Suprapubic skin (tissue), 4 donors: ENCODE measurements at regions not wholly inside any gene's neighbourhood (a gene's known extent, or its start where the extent isn't known, plus 50 kb on each side); places are given as distances from the start of the nearest gene placed in this dataset.

Experiments
- EP300 ChIP-seq: sonication (generic); formaldehyde crosslinking; IDR thresholded peaks from one replicate; pipeline ENCODE4 v1.6.1; 2017; ENCODE audit warnings: antibody characterized with exemption
- POLR2A ChIP-seq, 2 donors: fragments of 450-650 bp; IDR thresholded peaks; one replicate each; pipeline ENCODE4 v1.6.1; 2017; ENCODE audit warnings: antibody characterized with exemption in 2 of 2, mild to moderate bottlenecking in 2 of 2, moderate library complexity in 2 of 2
- POLR2AphosphoS5 ChIP-seq, 3 donors: sonication (generic); formaldehyde crosslinking; IDR thresholded peaks; one replicate each; pipeline ENCODE4 v1.6.1; 2017; ENCODE audit warnings: antibody characterized with exemption in 3 of 3
- TF ChIP-seq, protein P1 (sequence below), 2 donors: fragments of 200-600 bp in 1 of 2; fragments of 450-650 bp in 1 of 2; sonication (generic) in 1 of 2; IDR thresholded peaks; one replicate each; pipeline ENCODE4 v1.5.1; 2016 to 2019; ENCODE audit warnings: antibody characterized with exemption in 2 of 2, mild to moderate bottlenecking in 1 of 2, moderate library complexity in 1 of 2

DNA sequence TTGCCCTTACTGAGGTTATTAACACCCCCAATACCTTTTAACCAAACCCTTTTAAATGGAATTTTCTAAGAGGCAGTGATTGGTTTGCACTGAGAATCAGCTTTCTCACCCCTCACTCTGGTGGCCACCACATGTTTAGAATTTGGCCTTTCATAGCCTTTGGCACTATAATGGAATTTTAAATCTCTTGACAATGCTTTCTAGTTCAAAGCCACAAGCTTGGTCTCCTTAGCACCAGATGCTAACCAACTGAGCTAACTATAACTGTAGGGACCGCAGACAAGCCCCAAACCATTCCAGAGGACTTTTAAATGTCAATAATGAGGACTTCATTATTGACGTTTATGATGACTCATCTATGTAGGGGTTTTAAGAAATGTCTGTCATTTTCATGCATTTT, 238.7 kb upstream of the SNX7 start:
- TF ChIP-seq, protein P1, sequence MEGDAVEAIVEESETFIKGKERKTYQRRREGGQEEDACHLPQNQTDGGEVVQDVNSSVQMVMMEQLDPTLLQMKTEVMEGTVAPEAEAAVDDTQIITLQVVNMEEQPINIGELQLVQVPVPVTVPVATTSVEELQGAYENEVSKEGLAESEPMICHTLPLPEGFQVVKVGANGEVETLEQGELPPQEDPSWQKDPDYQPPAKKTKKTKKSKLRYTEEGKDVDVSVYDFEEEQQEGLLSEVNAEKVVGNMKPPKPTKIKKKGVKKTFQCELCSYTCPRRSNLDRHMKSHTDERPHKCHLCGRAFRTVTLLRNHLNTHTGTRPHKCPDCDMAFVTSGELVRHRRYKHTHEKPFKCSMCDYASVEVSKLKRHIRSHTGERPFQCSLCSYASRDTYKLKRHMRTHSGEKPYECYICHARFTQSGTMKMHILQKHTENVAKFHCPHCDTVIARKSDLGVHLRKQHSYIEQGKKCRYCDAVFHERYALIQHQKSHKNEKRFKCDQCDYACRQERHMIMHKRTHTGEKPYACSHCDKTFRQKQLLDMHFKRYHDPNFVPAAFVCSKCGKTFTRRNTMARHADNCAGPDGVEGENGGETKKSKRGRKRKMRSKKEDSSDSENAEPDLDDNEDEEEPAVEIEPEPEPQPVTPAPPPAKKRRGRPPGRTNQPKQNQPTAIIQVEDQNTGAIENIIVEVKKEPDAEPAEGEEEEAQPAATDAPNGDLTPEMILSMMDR (IDR thresholded peaks at IDR 0.05) = no peak
- TF ChIP-seq POLR2AphosphoS5 (IDR thresholded peaks at IDR 0.05) = no peak
- TF ChIP-seq POLR2A (IDR thresholded peaks at IDR 0.05) = no peak
- no peak for TF ChIP-seq EP300
